ENCODE measurements at regions not wholly inside any gene's neighbourhood (a gene's known extent, or its start where the extent isn't known, plus 50 kb on each side); places are given as distances from the start of the nearest gene placed in this dataset.

DNA sequence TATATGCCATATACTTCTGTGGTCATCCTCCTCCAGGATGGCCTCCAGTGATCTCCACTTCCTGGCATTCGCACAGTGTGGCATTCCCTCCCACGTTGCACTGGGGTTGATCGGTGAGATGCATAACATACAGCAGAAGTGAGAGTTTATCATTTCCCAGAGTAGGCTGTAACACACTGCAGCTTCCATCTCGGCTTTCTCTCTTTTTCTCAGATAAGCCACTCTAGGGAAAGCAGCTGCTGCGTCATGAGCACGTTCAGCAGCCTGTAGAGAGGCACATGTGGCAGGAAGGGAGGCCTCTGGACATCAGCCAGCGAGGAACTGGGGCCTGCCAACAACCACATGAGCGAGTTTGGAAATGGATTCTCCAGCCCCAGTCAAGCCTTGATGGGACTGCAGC is 807.1 kb downstream of the DIAPH3 start:
- H2AFZ ChIP-seq (ENCODE audit: low read length), result no peak overlapping the region
- H3K27ac ChIP-seq (ENCODE audit: low read length), result no peak overlapping the region
- no peak overlapping the region for H3K4me3 ChIP-seq (ENCODE audit: low read length)
- H3F3A ChIP-seq (ENCODE audit: insufficient read depth, low read length), result no peaks in the 10 kb centered on the region
- H3K79me2 ChIP-seq (ENCODE audit: low read length), result no peaks in the 10 kb centered on the region
- H3K27me3 ChIP-seq (replicated peaks; ENCODE audit: insufficient read depth, low read length), result no peaks in the 10 kb centered on the region
- no peaks in the 10 kb centered on the region for H3K9me3 ChIP-seq (replicated peaks; ENCODE audit: insufficient read depth, low read length)
- no peak overlapping the region for H3K9ac ChIP-seq (ENCODE audit: low read length)
- no peak for DNase-seq
- no peaks in the 10 kb centered on the region for H3K4me1 ChIP-seq (ENCODE audit: low read length)
- no peak overlapping the region for H3K4me2 ChIP-seq (ENCODE audit: low read depth, low read length)
- no peaks in the 10 kb centered on the region for H3K36me3 ChIP-seq (replicated peaks; ENCODE audit: insufficient read depth, low read length)
- H3K9me2 ChIP-seq (replicated peaks; ENCODE audit: insufficient read depth, low read length), result no peaks in the 10 kb centered on the region
- TF ChIP-seq EZH2 (optimal IDR thresholded peaks at IDR 0.05; ENCODE audit: low read depth, low read length) (no peak), EZH2phosphoT487 (IDR thresholded peaks at IDR 0.05; ENCODE audit: low read length) (no peak)
- TF ChIP-seq, protein P1, sequence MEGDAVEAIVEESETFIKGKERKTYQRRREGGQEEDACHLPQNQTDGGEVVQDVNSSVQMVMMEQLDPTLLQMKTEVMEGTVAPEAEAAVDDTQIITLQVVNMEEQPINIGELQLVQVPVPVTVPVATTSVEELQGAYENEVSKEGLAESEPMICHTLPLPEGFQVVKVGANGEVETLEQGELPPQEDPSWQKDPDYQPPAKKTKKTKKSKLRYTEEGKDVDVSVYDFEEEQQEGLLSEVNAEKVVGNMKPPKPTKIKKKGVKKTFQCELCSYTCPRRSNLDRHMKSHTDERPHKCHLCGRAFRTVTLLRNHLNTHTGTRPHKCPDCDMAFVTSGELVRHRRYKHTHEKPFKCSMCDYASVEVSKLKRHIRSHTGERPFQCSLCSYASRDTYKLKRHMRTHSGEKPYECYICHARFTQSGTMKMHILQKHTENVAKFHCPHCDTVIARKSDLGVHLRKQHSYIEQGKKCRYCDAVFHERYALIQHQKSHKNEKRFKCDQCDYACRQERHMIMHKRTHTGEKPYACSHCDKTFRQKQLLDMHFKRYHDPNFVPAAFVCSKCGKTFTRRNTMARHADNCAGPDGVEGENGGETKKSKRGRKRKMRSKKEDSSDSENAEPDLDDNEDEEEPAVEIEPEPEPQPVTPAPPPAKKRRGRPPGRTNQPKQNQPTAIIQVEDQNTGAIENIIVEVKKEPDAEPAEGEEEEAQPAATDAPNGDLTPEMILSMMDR (IDR thresholded peaks at IDR 0.05; ENCODE audit: low read length), result no peak
- no peaks in the 10 kb centered on the region for H4K20me1 ChIP-seq (ENCODE audit: insufficient read depth, low read length)

- H4K20me1 ChIP-seq (ENCODE audit: insufficient read depth, low read length), result no peaks in the 10 kb centered on the region
- no peaks in the 10 kb centered on the region for H3K4me1 ChIP-seq (ENCODE audit: low read length)
- no peaks in the 10 kb centered on the region for H3K79me2 ChIP-seq (ENCODE audit: low read length)
- no peaks in the 10 kb centered on the region for H3K27me3 ChIP-seq (replicated peaks; ENCODE audit: insufficient read depth, low read length)
- no peaks in the 10 kb centered on the region for H3K9me3 ChIP-seq (replicated peaks; ENCODE audit: insufficient read depth, low read length)
- no peak overlapping the region for H3K27ac ChIP-seq (ENCODE audit: low read length)
- TF ChIP-seq EZH2 (optimal IDR thresholded peaks at IDR 0.05; ENCODE audit: low read depth, low read length) (no peak), EZH2phosphoT487 (IDR thresholded peaks at IDR 0.05; ENCODE audit: low read length) (no peak)
- TF ChIP-seq, protein P1 (IDR thresholded peaks at IDR 0.05; ENCODE audit: low read length), result no peak
- H2AFZ ChIP-seq (ENCODE audit: low read length), result no peak overlapping the region
- no peak overlapping the region for H3K4me3 ChIP-seq (ENCODE audit: low read length)
- no peak for DNase-seq
- H3K9ac ChIP-seq (ENCODE audit: low read length), result no peak overlapping the region
- no peaks in the 10 kb centered on the region for H3F3A ChIP-seq (ENCODE audit: insufficient read depth, low read length)
- no peak overlapping the region for H3K4me2 ChIP-seq (ENCODE audit: low read depth, low read length)
- no peaks in the 10 kb centered on the region for H3K9me2 ChIP-seq (replicated peaks; ENCODE audit: insufficient read depth, low read length)
- H3K36me3 ChIP-seq (replicated peaks; ENCODE audit: insufficient read depth, low read length), result no peaks in the 10 kb centered on the region
Measured at GRCh38 chr13:59358014-59358413, 805.7 kb downstream of the DIAPH3 start.

DNA sequence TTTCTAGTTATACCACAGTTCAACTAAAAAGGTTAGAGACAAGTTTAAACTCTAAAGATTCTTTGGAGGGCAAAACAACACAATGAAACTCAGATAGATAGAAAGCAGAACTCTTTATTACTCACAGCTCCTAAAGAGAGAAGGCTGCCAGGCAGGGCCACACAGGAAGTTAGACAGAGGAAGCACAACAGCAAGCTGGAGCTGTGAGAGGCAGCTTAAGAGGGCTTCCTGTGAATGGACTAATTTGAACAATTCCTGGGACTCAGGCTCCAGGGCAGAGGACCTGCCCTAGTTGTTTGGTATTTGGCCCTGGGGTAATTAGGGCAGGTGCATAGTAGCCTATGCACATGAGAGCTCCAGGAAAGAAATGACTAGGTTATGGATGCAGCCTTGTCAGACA is 803.6 kb downstream of the DIAPH3 start:
- no peaks in the 10 kb centered on the region for H3K27me3 ChIP-seq (replicated peaks; ENCODE audit: insufficient read depth, low read length)
- H3K4me1 ChIP-seq (ENCODE audit: low read length), result no peaks in the 10 kb centered on the region
- no peak overlapping the region for H3K4me3 ChIP-seq (ENCODE audit: low read length)
- no peaks in the 10 kb centered on the region for H3K9me3 ChIP-seq (replicated peaks; ENCODE audit: insufficient read depth, low read length)
- H2AFZ ChIP-seq (ENCODE audit: low read length), result no peak overlapping the region
- no peak overlapping the region for H3K9ac ChIP-seq (ENCODE audit: low read length)
- no peaks in the 10 kb centered on the region for H3K79me2 ChIP-seq (ENCODE audit: low read length)
- H3K9me2 ChIP-seq (replicated peaks; ENCODE audit: insufficient read depth, low read length), result no peaks in the 10 kb centered on the region
- H3K36me3 ChIP-seq (replicated peaks; ENCODE audit: insufficient read depth, low read length), result no peaks in the 10 kb centered on the region
- no peaks in the 10 kb centered on the region for H3F3A ChIP-seq (ENCODE audit: insufficient read depth, low read length)
- H3K27ac ChIP-seq (ENCODE audit: low read length), result no peak overlapping the region
- no peak for DNase-seq
- H3K4me2 ChIP-seq (ENCODE audit: low read depth, low read length), result no peak overlapping the region
- H4K20me1 ChIP-seq (ENCODE audit: insufficient read depth, low read length), result no peaks in the 10 kb centered on the region
- TF ChIP-seq EZH2phosphoT487 (IDR thresholded peaks at IDR 0.05; ENCODE audit: low read length), result no peak
- TF ChIP-seq EZH2 (optimal IDR thresholded peaks at IDR 0.05; ENCODE audit: low read depth, low read length), result no peak
- TF ChIP-seq, protein P1 (IDR thresholded peaks at IDR 0.05; ENCODE audit: low read length), result no peak
